Natural killer cell (primary cell): ENCODE measurements at regions not wholly inside any gene's neighbourhood (a gene's known extent, or its start where the extent isn't known, plus 50 kb on each side); places are given as distances from the start of the nearest gene placed in this dataset.

Experiments used
- ATAC-seq, 3 donors: fragments of 150-1000 bp in 2 of 3; fragments of 200-7000 bp in 1 of 3; cut with Tn5 transposase; 1 replicate in 1 of 3; 2 replicates in 2 of 3; pipeline ENCODE4 v1.10.0; 2021; ENCODE audit warnings: mild to moderate bottlenecking in 2 of 3, moderate library complexity in 2 of 3
- DNase-seq, 2 donors: peaks; one replicate each; pipeline versions ENCODE4 v3.0.0 to v3.0.0-alpha.2; 2013 to 2021; ENCODE audit warnings: mixed read lengths in 1 of 2
- H3K27ac ChIP-seq: one replicate; pipeline ENCODE4 v1.5.1; 2013; ENCODE audit warnings: mild to moderate bottlenecking, low read length
- H3K27me3 ChIP-seq: one replicate; pipeline ENCODE4 v1.6.1; 2013; ENCODE audit warnings: low read length; ENCODE audit not compliant: control insufficient read depth, insufficient read depth
- H3K36me3 ChIP-seq: one replicate; pipeline ENCODE4 v1.6.1; 2013; ENCODE audit warnings: low read length; ENCODE audit not compliant: control insufficient read depth, insufficient read depth
- H3K4me1 ChIP-seq: one replicate; pipeline ENCODE4 v1.6.1; 2013; ENCODE audit warnings: low read length; ENCODE audit not compliant: control insufficient read depth, insufficient read depth
- H3K4me3 ChIP-seq: one replicate; pipeline ENCODE4 v1.5.1; 2013; ENCODE audit warnings: low read length
- H3K9me3 ChIP-seq: one replicate; pipeline ENCODE4 v1.6.1; 2013; ENCODE audit warnings: low read length; ENCODE audit not compliant: control insufficient read depth, insufficient read depth
- H3K27ac Mint-ChIP-seq, 2 donors: one replicate each; pipeline ENCODE4 v1.8.0; 2022; ENCODE audit warnings: mild to moderate bottlenecking in 2 of 2, mixed read lengths in 2 of 2, moderate library complexity in 1 of 2
- H3K27me3 Mint-ChIP-seq, 2 donors: one replicate each; pipeline ENCODE4 v1.8.0; 2022; ENCODE audit warnings: low read depth in 2 of 2, mixed read lengths in 2 of 2
- H3K36me3 Mint-ChIP-seq: one replicate; pipeline ENCODE4 v1.8.0; 2022; ENCODE audit warnings: mixed read lengths
- H3K4me1 Mint-ChIP-seq, 2 donors: one replicate each; pipeline ENCODE4 v1.8.0; 2022; ENCODE audit warnings: mixed read lengths in 2 of 2
- H3K4me3 Mint-ChIP-seq: one replicate; pipeline ENCODE4 v1.8.0; 2022; ENCODE audit warnings: mild to moderate bottlenecking, moderate library complexity, mixed read lengths
- H3K9me3 Mint-ChIP-seq, 2 donors: one replicate each; pipeline ENCODE4 v1.8.0; 2022; ENCODE audit warnings: mixed read lengths in 2 of 2
- WGBS: methylation state at CpG from one replicate; pipeline ENCODE4 v1.1.7; 2013; ENCODE audit warnings: missing lambda C conversion rate; ENCODE audit not compliant: insufficient coverage; 5-methylcytosine and 5-hydroxymethylcytosine counted together
- intact Hi-C: fragments of 100-400 bp; cut with micrococcal nuclease; formaldehyde crosslinking; loops from one replicate; pipeline ENCODE4 v1.14.2; 2022
- TF ChIP-seq, protein P1 (sequence below): fragments of 200-600 bp; IDR thresholded peaks from one replicate; pipeline ENCODE4 v1.8.0; 2022; ENCODE audit warnings: antibody characterized with exemption

DNA sequence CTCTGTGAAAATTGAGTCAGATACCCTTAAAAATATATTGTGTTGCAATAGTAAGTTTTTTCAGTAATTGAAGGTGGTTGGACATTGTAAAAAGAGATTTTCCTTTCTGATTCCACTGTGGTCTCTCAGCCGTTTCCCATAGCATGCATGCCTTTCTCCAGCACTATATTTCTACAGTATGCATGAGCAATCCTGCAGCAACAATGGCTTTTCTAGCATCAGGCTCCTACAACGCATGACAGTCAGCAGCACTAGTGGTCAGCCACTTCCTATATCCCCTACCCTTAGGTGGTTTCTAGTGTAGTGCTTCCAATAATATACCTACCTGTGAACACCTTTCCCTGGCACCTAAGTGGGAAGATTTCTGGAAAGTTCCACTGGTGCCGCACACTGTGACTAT is 55.4 kb upstream of the SNRPN start:
- 63% methylated on average over 3 of the region's 3 CpGs for WGBS
- no peak overlapping the region for H3K27ac Mint-ChIP-seq

DNA sequence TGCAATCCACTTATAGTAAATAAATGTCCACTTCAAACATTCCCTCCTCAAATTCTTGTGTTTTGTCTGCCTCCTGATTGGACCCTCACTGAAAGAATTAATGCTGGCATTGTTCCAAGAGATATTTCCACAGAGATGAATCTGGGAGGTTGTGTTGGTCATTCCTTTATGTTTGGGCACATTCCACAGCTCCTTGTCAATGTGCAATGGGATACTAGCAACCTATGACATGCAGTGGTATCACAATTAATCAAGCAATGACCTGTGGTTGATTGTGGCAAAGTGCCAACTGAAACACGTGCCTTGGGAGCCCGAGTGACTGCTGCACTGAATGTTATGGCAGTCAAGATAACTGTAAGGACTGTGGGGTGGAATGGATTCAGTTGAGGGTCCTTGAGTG is 55.0 kb upstream of the SNRPN start:
- Mint-ChIP-seq H3K27me3 (no peaks in the 10 kb centered on the region), H3K4me3 (no peak overlapping the region), H3K27ac (no peak overlapping the region), H3K9me3 (peaks cover 13 to 15% of the 10 kb centered on the region in 2 donors), H3K36me3 (peaks cover 7% of the 10 kb centered on the region), H3K4me1 (no peaks in the 10 kb centered on the region)
- Histone ChIP-seq H3K36me3 (no peaks in the 10 kb centered on the region), H3K27ac (no peak overlapping the region), H3K4me1 (no peaks in the 10 kb centered on the region), H3K27me3 (no peaks in the 10 kb centered on the region), H3K4me3 (no peak overlapping the region), H3K9me3 (peaks cover 5% of the 10 kb centered on the region)
- ATAC-seq (no peak), DNase-seq (no peak)
- intact Hi-C loops, result no loop called here
- TF ChIP-seq, protein P1, sequence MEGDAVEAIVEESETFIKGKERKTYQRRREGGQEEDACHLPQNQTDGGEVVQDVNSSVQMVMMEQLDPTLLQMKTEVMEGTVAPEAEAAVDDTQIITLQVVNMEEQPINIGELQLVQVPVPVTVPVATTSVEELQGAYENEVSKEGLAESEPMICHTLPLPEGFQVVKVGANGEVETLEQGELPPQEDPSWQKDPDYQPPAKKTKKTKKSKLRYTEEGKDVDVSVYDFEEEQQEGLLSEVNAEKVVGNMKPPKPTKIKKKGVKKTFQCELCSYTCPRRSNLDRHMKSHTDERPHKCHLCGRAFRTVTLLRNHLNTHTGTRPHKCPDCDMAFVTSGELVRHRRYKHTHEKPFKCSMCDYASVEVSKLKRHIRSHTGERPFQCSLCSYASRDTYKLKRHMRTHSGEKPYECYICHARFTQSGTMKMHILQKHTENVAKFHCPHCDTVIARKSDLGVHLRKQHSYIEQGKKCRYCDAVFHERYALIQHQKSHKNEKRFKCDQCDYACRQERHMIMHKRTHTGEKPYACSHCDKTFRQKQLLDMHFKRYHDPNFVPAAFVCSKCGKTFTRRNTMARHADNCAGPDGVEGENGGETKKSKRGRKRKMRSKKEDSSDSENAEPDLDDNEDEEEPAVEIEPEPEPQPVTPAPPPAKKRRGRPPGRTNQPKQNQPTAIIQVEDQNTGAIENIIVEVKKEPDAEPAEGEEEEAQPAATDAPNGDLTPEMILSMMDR, result no peak
- WGBS, result 33% methylated on average over 2 of the region's 2 CpGs

More for the DNA sequence above, 55.4 kb upstream of the SNRPN start:
- Mint-ChIP-seq H3K36me3 (peaks cover 7% of the 10 kb centered on the region), H3K27me3 (no peaks in the 10 kb centered on the region), H3K9me3 (peaks cover 13 to 15% of the 10 kb centered on the region in 2 donors), H3K4me3 (no peak overlapping the region), H3K4me1 (no peaks in the 10 kb centered on the region)
- peaks cover 5% of the 10 kb centered on the region for H3K9me3 ChIP-seq
- no peaks in the 10 kb centered on the region for H3K27me3 ChIP-seq
- H3K4me1 ChIP-seq, result no peaks in the 10 kb centered on the region
- intact Hi-C loops, result no loop called here
- no peaks in the 10 kb centered on the region for H3K36me3 ChIP-seq
- ATAC-seq, result no peak
- H3K27ac ChIP-seq, result no peak overlapping the region
- TF ChIP-seq, protein P1, result no peak
- no peak for DNase-seq
- no peak overlapping the region for H3K4me3 ChIP-seq

DNA sequence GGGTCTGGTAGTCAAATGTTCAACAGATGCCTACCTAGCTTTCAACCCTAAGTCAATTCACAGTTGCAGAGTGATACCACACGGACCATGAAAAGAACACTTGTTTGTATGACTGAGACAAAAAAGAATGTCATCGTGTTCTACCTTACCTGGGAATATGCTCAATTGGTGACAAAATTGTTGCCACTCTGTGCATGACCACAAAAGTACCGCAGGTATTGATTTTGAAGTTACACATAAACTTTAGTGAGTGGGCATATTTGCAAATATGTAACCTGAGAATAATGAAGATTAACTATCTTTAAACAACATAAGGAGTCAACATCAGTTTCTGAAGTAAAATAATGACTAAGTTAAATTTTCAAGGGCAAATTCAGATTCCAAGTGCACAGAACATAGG is 53.4 kb upstream of the SNRPN start:
- intact Hi-C loops, result no loop called here
- Mint-ChIP-seq H3K27ac (no peak overlapping the region), H3K36me3 (peaks cover 7% of the 10 kb centered on the region), H3K9me3 (peaks cover 13 to 15% of the 10 kb centered on the region in 2 donors), H3K4me3 (no peak overlapping the region), H3K27me3 (no peaks in the 10 kb centered on the region), H3K4me1 (no peaks in the 10 kb centered on the region)
- Histone ChIP-seq H3K36me3 (no peaks in the 10 kb centered on the region), H3K27ac (no peak overlapping the region), H3K27me3 (no peaks in the 10 kb centered on the region), H3K9me3 (peaks cover 5% of the 10 kb centered on the region), H3K4me1 (no peaks in the 10 kb centered on the region), H3K4me3 (no peak overlapping the region)
- DNase-seq (no peak), ATAC-seq (no peak)
- WGBS, result 69% methylated on average over 3 of the region's 3 CpGs
- TF ChIP-seq, protein P1, result no peak
